ENCODE measurements at regions not wholly inside any gene's neighbourhood (a gene's known extent, or its start where the extent isn't known, plus 50 kb on each side); places are given as distances from the start of the nearest gene placed in this dataset.
"Not testable (repeated sequence)": the region's sequence is repeated elsewhere in the genome, so short reads cannot be mapped to it uniquely, and the experiment has no call there.

DNA sequence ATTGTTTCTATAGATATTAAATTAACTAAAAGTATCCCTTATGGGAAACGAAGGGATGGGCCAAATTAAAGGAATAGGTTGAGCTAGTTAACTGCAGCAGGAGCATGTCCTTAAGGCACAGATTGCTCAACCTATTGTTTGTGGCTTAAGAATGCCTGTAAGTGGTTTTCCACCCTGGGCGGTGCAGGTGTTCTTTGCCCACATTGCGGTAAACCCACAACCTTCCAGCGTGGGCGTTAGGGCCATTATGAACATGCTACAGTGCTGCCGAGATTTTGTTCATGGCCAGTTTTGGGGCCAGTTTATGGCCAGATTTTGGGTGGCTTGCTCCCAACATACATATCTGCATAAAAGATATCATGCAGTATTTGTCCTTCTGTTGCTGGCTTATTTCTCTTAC is 1196.8 kb downstream of the NCAM2 start:
- TF ChIP-seq POLR2A (IDR thresholded peaks at IDR 0.05; ENCODE audit: low read length); GATA1 (IDR thresholded peaks at IDR 0.05; ENCODE audit: low read depth, low read length): not testable (repeated sequence)
